Lower leg skin (tissue), 3 donors: ENCODE measurements at regions not wholly inside any gene's neighbourhood (a gene's known extent, or its start where the extent isn't known, plus 50 kb on each side); places are given as distances from the start of the nearest gene placed in this dataset.

Experiments
- CTCF ChIP-seq, 3 donors: fragments of 450-650 bp; IDR thresholded peaks; one replicate each; pipeline ENCODE4 v1.5.1; 2016; ENCODE audit warnings: antibody characterized with exemption in 3 of 3, mild to moderate bottlenecking in 3 of 3, moderate library complexity in 2 of 3
- POLR2A ChIP-seq, 2 donors: fragments of 450-650 bp; IDR thresholded peaks; one replicate each; pipeline ENCODE4 v1.6.1; 2016 to 2017; ENCODE audit warnings: antibody characterized with exemption in 2 of 2, mild to moderate bottlenecking in 1 of 2, moderate library complexity in 1 of 2

GRCh38 chr21:28356422-28356821 is 636.3 kb downstream of the LTN1 start:
- no peak for TF ChIP-seq CTCF (IDR thresholded peaks at IDR 0.05)
- TF ChIP-seq POLR2A (IDR thresholded peaks at IDR 0.05) = no peak
